ENCODE measurements at regions not wholly inside any gene's neighbourhood (a gene's known extent, or its start where the extent isn't known, plus 50 kb on each side); places are given as distances from the start of the nearest gene placed in this dataset.

GRCh38 chr1:29427614-29428279 is 191.4 kb downstream of the PTPRU start:
- TF ChIP-seq CTCF (conservative IDR thresholded peaks at IDR 0.05; ENCODE audit: low read depth, low read length) = no peak
- DNase-seq (ENCODE audit: low read depth) = no peak
- no peak overlapping the region for H3K4me3 ChIP-seq (ENCODE audit: low read depth, low read length)

DNA sequence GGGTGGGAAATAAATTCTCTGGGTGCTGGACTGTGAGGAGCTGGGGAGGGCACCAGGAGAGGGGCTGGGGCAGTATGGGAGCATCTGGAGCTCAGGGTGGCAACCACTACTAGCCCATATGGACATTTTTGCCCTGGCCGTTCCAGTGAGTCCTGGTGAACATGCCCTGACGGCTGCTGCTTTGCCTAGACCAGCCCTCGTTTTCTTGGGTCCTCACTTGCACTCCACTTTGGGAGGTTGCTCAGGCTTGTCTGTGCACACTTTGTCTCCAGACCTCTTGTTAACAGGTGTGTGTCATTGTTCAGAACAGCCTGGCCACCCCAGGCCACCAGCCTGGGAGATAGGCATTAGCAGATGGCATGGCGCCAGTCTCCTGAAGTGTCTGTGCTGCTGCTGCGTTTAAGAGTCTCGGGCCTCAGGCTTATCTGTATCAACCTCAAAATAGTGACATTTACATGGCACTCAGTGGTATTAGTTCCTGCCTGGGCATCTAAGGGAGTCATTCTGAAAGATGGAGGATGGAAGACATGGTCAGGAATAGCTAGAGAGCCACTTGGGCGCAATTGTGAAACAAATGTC is 190.5 kb downstream of the PTPRU start:
- no peak for TF ChIP-seq CTCF (conservative IDR thresholded peaks at IDR 0.05; ENCODE audit: low read depth, low read length)
- no peak overlapping the region for H3K4me3 ChIP-seq (ENCODE audit: low read depth, low read length)
- DNase-seq (ENCODE audit: low read depth) = no peak

GRCh38 chr1:29425631-29426030 is 189.3 kb downstream of the PTPRU start:
- no peak for DNase-seq (ENCODE audit: low read depth)
- H3K4me3 ChIP-seq (ENCODE audit: low read depth, low read length) = no peak overlapping the region
- no peak for TF ChIP-seq CTCF (conservative IDR thresholded peaks at IDR 0.05; ENCODE audit: low read depth, low read length)

DNA sequence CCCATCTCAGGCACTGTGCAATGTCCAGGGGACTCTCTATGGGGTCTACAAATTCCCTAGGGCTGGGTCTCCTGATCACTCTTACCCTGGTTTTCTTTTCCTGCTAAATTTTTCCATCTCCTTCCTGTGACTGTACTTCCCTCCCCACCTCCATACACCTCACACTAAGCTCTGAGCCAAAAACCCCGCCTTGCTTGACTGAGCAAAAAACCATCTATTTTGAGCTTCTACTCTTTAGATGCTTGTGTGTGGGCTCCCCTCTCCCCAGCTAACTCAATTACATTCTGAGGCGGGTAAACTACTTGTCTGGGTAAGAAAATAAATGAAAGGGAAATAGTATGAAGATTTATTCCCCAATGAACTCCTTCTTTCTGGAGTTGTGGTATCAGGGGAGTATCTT is 187.9 kb downstream of the PTPRU start:
- TF ChIP-seq CTCF (conservative IDR thresholded peaks at IDR 0.05; ENCODE audit: low read depth, low read length) = no peak
- H3K4me3 ChIP-seq (ENCODE audit: low read depth, low read length) = no peak overlapping the region
- no peak for DNase-seq (ENCODE audit: low read depth)

DNA sequence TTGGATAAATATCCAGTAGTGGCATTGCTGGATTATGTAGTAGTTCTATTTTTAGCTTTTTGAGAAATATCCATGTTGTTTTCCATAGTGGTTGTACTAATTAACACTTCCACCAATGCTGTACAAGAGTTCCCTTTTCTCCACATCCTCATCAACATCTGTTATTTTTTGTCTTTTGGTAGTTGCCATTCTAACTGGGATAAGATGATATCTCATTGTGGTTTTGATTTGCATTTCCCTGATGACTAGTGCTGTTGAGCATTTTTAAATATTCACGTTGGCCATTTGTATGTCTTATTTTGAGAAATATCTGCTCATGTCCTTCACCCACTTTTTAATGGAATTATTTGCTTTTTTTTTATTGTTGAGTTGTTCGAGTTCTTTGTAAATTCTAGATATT is 183.9 kb downstream of the PTPRU start:
- no peak for TF ChIP-seq CTCF (conservative IDR thresholded peaks at IDR 0.05; ENCODE audit: low read depth, low read length)
- DNase-seq (ENCODE audit: low read depth) = no peak
- no peak overlapping the region for H3K4me3 ChIP-seq (ENCODE audit: low read depth, low read length)

DNA sequence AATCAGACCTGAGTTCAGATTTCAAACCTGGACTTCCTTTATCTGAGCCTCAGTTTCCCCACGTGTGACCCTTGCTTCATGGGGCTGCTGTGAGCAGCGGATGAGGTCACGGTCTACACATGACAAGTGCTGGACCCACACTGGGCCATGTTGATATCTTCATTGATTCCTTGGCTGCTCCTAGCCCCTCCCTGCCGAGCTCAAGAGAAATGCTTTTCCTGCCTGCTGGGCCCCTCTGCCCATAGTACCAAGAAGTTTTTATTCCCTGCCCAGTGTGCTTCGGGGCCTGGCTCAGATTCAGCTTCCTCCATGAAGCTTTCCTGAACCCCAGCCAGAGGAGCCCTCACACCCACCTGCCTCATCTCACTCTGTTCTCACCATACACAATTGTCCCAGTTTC is 181.6 kb downstream of the PTPRU start:
- H3K4me3 ChIP-seq (ENCODE audit: low read depth, low read length) = no peak overlapping the region
- no peak for TF ChIP-seq CTCF (conservative IDR thresholded peaks at IDR 0.05; ENCODE audit: low read depth, low read length)
- no peak for DNase-seq (ENCODE audit: low read depth)

Measured in epithelial cell of proximal tubule (primary cell).